HG03066 (cell line): ENCODE measurements at regions not wholly inside any gene's neighbourhood (a gene's known extent, or its start where the extent isn't known, plus 50 kb on each side); places are given as distances from the start of the nearest gene placed in this dataset.

Source experiments
- ATAC-seq: cut with Tn5 transposase; IDR thresholded peaks from one replicate; pipeline ENCODE4 v1.9.1; 2021; ENCODE audit warnings: low read depth; ENCODE audit not compliant: unreplicated experiment

DNA sequence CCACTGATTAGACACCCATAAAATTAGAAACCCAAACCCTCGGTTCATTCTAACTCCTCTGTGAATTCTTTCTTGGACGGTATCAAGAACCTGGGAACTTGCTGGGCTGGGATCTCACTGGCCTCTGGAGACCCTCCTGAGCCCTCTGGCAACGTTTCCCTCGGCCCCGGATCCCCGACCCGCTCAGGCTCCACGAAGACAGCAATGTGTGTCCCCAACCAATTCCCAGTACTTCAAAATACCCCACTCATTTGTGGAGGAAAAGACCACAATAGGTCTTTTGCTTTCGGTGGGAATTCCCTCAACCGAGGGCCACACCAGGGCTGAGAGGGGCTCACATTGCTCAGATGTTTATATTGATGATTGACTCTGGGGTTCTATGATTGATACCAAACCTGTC is 117.9 kb upstream of the PRR20G start:
- no peak for ATAC-seq

DNA sequence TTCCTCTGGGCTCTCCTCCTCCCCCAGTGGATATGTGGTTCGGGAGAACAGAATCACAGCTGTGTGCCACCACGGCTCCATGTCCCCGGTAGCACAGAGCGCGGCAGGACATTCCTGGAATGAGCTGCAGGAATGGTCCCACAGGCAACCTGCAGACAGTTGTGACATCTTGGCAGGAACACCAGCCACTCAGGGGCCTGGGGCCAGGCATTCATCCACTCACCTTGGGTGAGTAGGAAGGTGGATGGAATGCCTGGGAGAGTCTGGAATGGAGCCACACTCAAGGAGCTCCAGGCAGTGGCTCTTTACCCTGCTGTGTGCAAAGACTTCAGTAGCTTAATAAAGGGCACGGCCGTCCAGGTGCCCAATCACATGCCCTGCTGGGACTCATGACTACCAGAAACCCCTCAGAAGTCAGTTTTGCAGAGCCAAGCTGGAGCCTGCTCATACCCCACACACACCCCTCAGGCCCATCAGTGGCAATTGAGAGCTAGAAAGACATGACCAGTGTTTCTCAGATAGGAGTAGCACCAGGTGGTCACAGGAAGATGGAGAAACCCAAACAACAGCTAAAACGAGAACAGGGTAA is 117.3 kb upstream of the PRR20G start:
- no peak for ATAC-seq

DNA sequence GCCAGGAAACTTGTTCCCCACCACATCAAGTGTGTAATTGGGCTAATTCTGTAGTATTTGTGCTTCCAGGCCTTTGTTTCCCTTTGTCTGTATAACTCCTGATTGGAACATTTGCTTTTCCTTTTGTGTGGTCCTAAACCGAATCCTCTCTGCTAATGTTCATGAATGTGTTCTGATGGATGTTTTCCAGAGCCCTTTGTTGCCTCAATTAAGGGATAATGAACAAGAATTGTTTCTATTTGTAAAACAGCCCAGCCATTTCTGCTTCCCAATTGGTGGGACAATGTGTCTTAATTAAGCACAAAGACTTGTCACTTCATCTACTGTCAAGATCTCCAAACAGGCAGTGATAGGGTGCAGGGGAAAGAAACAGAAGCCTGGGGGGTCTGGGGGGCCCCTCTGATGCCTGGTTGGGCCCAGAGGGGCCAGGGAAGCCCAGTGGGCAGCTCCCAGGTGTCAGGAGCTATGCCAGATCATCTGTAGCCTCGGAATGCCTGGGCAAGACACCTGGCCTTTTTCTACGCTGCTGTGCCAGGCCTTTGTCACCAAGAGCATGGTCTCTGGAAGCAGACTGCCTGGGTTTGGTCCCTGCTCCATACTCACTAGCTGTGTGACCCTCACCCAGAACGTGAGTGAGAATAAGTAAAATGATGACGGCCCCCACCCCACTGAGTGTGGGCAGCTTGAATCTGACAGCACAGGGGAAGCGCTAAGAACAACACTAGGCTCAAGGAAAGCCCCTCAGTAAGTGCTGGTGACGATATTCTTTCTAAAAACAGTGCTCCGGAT is 116.6 kb upstream of the PRR20G start:
- no peak for ATAC-seq

DNA sequence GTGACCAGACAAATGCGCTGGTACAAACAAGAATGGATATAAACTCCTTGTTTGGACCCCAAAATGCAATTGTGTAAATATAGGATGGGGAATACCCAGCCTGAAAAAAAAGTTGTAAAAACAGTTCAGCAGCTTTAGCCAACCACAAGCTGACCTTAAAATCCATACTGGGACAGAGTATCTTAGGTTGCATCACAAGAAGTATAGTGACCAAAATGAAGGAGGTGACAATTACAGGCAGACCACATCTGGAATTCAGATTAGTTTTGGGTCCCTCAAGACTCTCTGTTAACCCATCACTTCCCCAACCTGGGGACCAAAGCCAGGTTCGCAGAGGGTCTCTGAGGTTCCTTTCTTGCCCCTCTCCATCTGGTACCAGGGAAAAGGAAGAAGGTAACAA is 115.9 kb upstream of the PRR20G start:
- no peak for ATAC-seq

- ATAC-seq = no peak
Observed at GRCh38 chr3:127399154-127399553, 111.3 kb upstream of the PRR20G start.

GRCh38 chr3:127396473-127396872 is 108.6 kb upstream of the PRR20G start:
- no peak for ATAC-seq

GRCh38 chr3:127395663-127396355 is 108.0 kb upstream of the PRR20G start:
- ATAC-seq = no peak

- no peak for ATAC-seq
Observed at GRCh38 chr3:127394984-127395662, 107.3 kb upstream of the PRR20G start.

DNA sequence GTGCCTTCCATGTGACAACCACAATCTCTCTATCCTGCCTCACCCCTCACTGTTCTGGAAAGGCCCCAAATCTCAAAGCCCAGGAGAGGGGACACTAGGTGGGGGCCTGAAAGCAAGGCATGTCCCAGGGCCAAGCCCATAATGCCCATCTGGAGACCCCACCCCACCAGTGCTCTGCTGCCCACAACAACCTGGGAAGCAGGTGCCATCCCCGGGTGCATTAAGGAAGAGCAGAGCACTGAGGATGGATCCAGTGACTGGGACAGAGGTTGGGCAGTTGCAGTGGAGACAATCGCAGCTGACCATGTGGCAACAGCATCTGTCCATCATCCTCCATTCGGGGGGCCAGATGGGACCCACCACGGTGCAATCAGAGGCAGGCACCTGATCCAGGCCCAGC is 106.2 kb upstream of the PRR20G start:
- ATAC-seq = no peak

DNA sequence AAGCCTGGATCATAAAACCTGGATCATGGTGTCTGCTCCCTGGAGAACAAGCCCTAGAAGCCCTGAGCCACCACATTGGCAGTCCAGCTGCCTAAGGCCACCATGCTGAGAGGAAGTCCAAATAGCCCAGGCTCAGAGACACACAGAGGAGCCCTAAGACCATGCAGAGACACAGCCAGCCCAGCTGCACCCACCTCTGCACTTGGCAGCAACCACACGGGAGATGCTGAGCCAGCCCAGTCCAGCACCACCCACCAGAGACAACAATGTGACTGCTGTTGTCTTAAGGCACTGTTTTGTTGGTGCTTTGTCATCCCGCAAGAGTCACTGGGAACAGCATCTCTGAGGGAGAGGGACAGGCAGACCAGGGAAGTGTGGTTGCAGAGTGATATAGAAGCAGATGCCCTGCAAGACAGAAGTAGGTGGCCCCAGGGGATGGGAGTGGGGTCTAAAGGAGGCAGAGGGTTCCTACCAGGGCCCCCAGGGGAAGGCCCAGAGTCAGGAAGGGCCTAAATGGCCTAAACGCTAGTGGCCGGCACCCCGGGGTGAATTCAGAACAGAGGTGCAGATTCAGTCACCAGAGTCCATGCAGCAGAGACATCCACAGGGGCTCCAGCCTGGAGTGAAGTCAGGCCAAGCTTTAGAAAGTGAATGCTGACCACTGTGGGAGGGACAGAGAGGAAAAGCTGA is 105.4 kb upstream of the PRR20G start:
- ATAC-seq = no peak

DNA sequence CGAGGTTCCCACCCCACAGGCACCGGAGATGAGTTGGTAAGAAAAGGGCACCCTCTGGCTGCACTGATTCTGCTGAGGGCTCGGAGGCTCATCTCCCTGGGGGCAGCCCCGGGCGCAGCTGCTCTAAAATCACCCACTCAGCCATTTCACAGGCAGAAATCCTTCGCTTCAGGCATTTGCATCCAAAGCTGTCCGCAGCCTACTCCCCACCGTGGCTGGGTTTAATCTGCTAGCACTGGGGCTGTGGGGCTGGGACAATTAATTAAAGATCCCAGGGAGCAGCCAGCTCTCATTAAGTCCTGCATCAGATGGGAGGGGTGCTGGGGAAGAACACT is 104.3 kb upstream of the PRR20G start:
- ATAC-seq = no peak

DNA sequence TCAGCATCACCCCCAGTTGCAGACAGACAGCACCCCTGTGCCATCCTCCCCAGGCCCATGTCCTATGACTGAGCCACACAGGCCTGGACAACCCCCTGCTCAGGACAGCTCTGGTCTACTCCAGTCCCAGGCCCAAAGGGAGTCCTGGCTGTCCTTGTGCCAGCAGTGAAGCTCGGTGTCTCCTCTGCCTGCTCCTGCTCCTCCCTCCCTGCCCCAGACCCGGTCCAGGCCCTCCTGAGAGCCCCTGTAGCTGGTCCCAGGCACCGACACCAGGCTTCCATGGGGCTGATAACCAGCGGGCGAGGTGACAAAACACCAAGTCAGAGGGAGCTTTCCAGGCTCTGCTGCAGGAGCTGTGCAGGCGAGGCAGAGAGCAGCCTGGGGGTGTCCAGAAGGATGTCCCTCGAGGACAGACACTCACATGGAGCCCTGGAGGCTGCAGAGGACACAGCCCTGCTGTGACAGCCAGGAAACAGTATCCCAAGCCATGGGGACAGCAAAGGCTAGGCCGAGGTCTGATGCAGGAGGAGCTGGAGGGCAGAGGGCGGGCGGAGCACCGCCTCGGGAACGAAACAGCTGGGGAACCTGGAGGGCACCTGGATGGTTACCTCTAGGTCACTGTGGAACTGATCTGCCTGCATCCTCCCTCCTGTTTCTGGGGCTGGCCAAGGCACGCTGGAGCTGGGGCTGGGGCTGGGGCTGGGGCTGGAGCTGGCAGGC is 103.8 kb upstream of the PRR20G start:
- ATAC-seq = no peak

DNA sequence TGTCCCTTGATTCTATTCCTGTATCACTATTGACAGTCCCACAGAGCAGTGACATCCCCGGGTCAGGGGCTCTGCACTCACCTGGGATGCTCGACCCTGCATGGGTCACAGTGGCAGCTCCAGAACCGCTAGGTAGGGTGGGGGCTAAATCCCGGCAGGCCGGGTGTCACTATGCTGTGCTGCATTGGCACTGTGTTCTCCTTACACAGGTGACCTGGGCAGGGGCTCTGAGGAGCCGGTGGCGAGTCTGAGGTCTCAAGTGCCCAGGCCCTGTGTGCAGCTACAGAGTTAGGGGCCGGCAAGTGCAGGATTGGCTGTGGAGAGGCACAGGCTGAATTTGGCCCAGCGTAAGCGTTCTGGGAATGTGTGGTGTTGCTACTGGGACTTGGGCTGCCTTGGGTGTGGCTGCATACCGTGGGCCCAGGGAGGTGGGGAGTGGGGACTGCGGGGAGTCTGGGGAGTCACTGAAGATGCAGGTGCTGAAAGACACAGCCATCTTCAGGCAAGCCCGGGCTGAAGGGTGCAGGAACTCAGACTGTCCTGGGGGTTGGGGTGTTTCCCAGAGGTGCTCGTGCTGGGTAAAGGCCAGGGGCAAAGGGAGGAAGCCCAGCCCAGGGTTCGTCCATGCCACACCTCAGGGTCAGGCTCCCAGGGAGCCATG is 102.6 kb upstream of the PRR20G start:
- no peak for ATAC-seq

GRCh38 chr3:127389913-127390312 is 102.1 kb upstream of the PRR20G start:
- no peak for ATAC-seq

GRCh38 chr3:127389420-127389819 is 101.6 kb upstream of the PRR20G start:
- no peak for ATAC-seq

- no peak for ATAC-seq
Observed at GRCh38 chr3:127388427-127388826, 100.6 kb upstream of the PRR20G start.

DNA sequence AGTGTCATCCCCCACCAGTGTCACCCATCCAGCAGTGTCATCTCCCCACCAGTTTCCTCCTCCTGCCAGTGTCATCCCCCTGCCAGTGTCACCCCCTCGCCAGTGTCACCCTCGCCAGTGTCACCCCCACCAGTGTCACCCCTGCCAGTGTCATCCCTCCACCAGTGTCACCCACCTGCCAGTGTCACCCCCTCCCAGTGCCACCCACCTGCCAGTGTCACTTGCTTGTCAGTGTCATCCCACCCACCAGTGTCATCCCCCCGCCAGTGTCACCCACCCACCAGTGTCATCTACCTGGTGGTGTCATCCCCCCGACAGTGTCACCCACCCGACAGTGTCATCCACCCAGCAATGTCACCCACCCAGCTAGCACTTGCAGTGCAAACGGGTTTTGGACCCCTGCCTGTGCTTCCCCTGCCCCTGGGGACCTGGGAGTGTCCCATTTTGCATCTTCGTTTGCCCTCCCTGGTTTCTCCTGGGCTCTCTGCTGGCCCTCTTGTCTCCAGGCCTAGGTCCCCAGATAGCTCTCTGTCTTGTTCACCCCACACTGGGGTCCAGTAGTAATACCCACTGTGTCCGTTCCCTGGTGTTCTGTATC is 99.8 kb upstream of the PRR20G start:
- ATAC-seq = no peak

DNA sequence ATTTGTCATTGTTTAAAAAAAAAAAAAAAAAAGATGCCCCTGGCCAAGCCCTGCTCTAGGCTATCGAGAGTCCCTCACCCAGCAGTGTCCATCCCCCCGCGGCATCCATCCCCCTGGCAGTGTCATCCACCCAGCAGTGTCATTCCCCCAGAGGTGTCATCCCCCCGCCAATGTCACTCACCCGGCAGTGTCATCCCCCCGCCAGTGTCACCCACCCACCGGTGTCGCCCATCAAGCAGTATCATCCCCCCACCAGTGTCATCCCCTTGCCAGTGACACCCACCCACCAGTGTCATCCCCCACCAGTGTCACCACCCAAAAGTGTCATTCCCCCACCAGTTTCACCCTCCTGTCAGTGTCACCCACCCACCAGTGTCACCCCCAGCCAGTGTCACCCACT is 99.3 kb upstream of the PRR20G start:
- ATAC-seq = no peak

DNA sequence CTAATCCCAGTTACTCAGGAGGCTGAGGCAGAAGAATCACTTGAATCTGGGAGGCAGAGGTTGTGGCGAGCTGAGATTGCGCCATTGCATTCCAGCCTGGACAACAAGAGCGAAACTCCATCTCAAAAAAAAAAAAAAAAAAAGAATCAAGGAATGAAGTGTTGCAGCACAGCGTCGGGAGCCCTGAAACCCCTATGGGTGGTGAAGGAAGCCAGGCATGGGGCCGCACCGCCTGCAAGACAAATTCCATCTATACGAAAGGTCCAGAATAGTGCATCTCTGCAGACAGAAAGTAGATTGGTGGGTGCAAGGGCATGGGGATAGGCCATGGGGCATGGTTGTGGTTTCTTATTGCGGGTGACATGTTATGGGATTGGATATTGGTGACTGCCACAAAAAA is 98.6 kb upstream of the PRR20G start:
- no peak for ATAC-seq
